Upper lobe of right lung (tissue), 1 donor: ENCODE measurements at regions not wholly inside any gene's neighbourhood (a gene's known extent, or its start where the extent isn't known, plus 50 kb on each side); places are given as distances from the start of the nearest gene placed in this dataset.

Source experiments
- ATAC-seq: fragments of 200-7000 bp; cut with Tn5 transposase; one replicate; pipeline ENCODE4 v1.9.1; 2020; ENCODE audit warnings: mild to moderate bottlenecking, moderate library complexity
- DNase-seq: peaks from one replicate; pipeline ENCODE4 v3.0.0-alpha.2; 2020
- H3K27ac ChIP-seq: fragments of 200-600 bp; one replicate; pipeline ENCODE4 v1.8.0; 2022
- H3K27me3 ChIP-seq: fragments of 200-600 bp; one replicate; pipeline ENCODE4 v1.8.0; 2022; ENCODE audit warnings: mild to moderate bottlenecking
- H3K36me3 ChIP-seq: fragments of 200-600 bp; one replicate; pipeline ENCODE4 v1.8.0; 2022
- H3K4me1 ChIP-seq: fragments of 200-600 bp; one replicate; pipeline ENCODE4 v1.8.0; 2022
- H3K4me3 ChIP-seq: fragments of 200-600 bp; one replicate; pipeline ENCODE4 v1.8.0; 2022; ENCODE audit warnings: mild to moderate bottlenecking
- H3K9me3 ChIP-seq: fragments of 200-600 bp; one replicate; pipeline ENCODE4 v1.8.0; 2022
- intact Hi-C: fragments of 100-400 bp; cut with DNase I; formaldehyde crosslinking; loops from one replicate; pipeline ENCODE4 v1.11.0; 2022
- TF ChIP-seq, protein P1 (sequence below): fragments of 200-600 bp; IDR thresholded peaks from one replicate; pipeline ENCODE4 v1.8.0; 2022; ENCODE audit warnings: antibody characterized with exemption
- donor health status: DM: no; HTN: yes; CAD: no; lungs with severe emphysema.

DNA sequence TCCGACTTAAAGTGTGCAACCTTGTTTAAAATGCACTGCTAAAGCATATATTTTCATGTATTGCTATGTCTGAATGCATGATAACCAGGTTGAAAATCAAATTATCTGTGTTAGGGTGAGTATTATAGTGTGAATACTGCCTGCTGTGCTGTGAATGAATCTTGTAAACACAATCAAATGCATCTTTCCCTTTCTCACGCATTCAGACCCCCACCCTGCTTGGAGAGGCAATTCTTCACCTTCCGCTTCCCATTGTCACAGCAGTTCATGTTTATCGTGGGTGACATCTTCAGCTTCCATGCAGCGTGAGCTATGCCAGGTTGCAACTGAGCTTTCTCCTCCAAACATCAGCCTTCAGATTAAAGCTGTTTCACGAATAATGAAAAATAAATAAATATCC is 418.0 kb downstream of the MEIS1 start:
- no peak overlapping the region for H3K4me3 ChIP-seq
- no peaks in the 10 kb centered on the region for H3K9me3 ChIP-seq
- intact Hi-C loops = no loop called here
- no peak overlapping the region for H3K27ac ChIP-seq
- H3K4me1 ChIP-seq = peaks cover 7% of the 10 kb centered on the region
- no peaks in the 10 kb centered on the region for H3K36me3 ChIP-seq
- ATAC-seq = no peak
- no peaks in the 10 kb centered on the region for H3K27me3 ChIP-seq
- TF ChIP-seq, protein P1, sequence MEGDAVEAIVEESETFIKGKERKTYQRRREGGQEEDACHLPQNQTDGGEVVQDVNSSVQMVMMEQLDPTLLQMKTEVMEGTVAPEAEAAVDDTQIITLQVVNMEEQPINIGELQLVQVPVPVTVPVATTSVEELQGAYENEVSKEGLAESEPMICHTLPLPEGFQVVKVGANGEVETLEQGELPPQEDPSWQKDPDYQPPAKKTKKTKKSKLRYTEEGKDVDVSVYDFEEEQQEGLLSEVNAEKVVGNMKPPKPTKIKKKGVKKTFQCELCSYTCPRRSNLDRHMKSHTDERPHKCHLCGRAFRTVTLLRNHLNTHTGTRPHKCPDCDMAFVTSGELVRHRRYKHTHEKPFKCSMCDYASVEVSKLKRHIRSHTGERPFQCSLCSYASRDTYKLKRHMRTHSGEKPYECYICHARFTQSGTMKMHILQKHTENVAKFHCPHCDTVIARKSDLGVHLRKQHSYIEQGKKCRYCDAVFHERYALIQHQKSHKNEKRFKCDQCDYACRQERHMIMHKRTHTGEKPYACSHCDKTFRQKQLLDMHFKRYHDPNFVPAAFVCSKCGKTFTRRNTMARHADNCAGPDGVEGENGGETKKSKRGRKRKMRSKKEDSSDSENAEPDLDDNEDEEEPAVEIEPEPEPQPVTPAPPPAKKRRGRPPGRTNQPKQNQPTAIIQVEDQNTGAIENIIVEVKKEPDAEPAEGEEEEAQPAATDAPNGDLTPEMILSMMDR = no peak
- DNase-seq = no peak

DNA sequence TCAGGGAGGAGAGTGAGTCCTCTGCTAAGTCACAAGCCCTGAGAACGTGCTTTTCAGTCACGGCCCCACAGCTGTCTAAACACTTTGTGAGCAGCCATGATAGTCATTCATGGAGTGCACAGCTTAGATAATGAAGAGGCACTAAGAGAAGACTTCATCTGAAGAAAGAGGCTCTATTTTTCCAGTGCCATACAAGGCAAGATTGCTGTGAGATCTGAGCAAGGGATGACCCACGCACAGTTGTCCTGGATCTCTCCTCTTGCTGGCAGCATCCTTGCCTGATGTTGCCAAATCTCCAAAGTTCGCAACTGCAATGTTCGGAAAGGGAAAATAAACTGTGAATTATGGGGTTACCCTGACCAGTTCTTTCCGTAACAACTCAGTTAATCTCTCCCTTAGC is 418.7 kb downstream of the MEIS1 start:
- Histone ChIP-seq H3K27me3 (no peaks in the 10 kb centered on the region), H3K36me3 (no peaks in the 10 kb centered on the region), H3K27ac (no peak overlapping the region), H3K4me1 (peaks cover 7% of the 10 kb centered on the region), H3K4me3 (no peak overlapping the region), H3K9me3 (no peaks in the 10 kb centered on the region)
- DNase-seq (no peak), ATAC-seq (no peak)
- intact Hi-C loops = no loop called here
- TF ChIP-seq, protein P1 = no peak

DNA sequence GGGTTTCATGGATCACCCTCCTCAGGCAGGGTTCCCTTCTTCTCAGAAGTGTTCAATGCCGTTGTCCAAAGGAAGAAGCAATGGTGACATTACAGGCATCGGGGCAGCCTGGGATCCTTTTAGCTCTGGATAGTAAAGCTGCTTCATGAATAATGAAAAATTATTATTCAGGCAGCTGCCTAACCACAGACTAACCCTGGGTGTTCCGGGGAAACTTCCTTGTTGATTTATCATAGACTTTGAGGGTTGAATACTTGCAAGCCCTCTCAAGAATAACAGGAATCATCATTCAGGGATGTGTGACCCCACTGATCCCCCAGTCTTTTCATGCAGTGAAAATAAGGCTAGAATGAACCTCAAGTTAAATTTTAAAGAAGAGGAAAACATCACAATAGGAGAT is 419.4 kb downstream of the MEIS1 start:
- ATAC-seq (no peak), DNase-seq (no peak)
- peaks cover 7% of the 10 kb centered on the region for H3K4me1 ChIP-seq
- no peaks in the 10 kb centered on the region for H3K36me3 ChIP-seq
- no peaks in the 10 kb centered on the region for H3K27me3 ChIP-seq
- TF ChIP-seq, protein P1 = no peak
- intact Hi-C loops = no loop called here
- no peak overlapping the region for H3K27ac ChIP-seq
- no peaks in the 10 kb centered on the region for H3K9me3 ChIP-seq
- no peak overlapping the region for H3K4me3 ChIP-seq

DNA sequence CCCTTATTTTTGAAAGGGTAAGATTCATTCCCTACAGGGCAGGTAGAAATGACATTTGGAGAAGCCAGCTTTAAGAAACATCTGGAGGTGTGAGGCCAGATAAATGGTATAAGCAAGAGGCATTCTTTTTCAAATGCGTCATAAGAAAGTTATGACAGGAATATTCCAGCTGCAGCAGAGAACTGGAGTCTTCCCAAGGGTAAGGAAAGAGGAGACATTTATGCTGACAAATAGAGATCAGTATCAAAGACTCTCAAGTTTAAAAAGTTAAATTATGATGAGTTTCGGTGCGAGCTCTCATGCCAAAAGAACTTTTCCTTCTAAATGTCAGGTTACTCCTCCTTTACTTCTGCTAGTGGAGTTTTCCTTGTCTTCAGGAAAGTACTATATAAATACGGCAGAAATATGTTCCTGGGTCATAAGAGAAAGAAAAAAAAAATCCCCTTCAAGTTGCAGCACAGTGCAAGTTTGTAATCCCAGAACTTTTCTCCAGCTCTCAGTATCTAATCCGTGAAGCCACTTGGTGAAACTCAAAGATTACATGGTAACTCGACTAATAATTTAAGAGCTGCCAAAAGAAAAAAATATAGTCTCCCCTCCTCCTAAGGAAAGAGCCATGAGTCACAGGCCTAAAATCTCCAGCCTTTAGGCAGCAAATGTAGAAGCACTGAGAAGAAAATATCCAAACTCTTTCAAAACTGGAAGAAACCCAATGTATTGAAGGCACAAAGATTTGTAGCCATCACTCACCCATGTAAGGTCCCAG is 428.1 kb downstream of the MEIS1 start:
- ATAC-seq (no peak), DNase-seq (no peak)
- no peaks in the 10 kb centered on the region for H3K36me3 ChIP-seq
- H3K27ac ChIP-seq = no peak overlapping the region
- H3K27me3 ChIP-seq = no peaks in the 10 kb centered on the region
- intact Hi-C loops = no loop called here
- H3K4me1 ChIP-seq = peaks cover 10% of the 10 kb centered on the region
- H3K4me3 ChIP-seq = no peak overlapping the region
- no peaks in the 10 kb centered on the region for H3K9me3 ChIP-seq
- TF ChIP-seq, protein P1 = no peak

DNA sequence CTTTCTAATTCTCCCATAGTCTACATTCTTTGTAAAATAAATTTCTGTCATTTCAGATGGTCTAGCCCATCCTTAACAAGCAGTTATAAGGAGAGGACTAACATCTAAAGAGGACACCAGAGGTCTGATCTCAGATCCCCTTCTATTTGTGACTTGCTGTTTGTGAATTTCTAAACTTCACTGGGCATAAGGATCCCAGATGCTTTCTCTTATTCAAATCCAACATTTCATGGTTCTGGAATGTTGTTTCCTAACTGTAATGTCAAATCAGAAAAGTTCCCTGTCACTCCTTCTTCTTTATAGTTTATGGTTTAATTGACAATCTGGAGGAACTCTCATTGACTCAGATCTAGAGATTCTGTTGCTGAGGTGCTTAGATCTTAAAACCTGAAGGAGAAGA is 430.2 kb downstream of the MEIS1 start:
- Histone ChIP-seq H3K27me3 (no peaks in the 10 kb centered on the region), H3K4me1 (peaks cover 10% of the 10 kb centered on the region), H3K9me3 (no peaks in the 10 kb centered on the region), H3K36me3 (no peaks in the 10 kb centered on the region), H3K4me3 (no peak overlapping the region), H3K27ac (no peak overlapping the region)
- TF ChIP-seq, protein P1 = no peak
- DNase-seq = no peak
- intact Hi-C loops = no loop called here
- no peak for ATAC-seq
